GM12875 (cell line): ENCODE measurements at regions not wholly inside any gene's neighbourhood (a gene's known extent, or its start where the extent isn't known, plus 50 kb on each side); places are given as distances from the start of the nearest gene placed in this dataset.

ENCODE experiments used
- H3K4me3 ChIP-seq: one replicate; pipeline ENCODE4 v1.5.1; 2011; ENCODE audit warnings: low read depth, low read length, control low read depth
- TF ChIP-seq, protein P1 (sequence below): IDR thresholded peaks from 2 replicates; pipeline ENCODE4 v1.5.1; 2011; ENCODE audit warnings: low read depth, mild to moderate bottlenecking, control low read depth, inconsistent platforms, low read length, moderate library complexity, borderline replicate concordance; ENCODE audit not compliant: insufficient read depth

DNA sequence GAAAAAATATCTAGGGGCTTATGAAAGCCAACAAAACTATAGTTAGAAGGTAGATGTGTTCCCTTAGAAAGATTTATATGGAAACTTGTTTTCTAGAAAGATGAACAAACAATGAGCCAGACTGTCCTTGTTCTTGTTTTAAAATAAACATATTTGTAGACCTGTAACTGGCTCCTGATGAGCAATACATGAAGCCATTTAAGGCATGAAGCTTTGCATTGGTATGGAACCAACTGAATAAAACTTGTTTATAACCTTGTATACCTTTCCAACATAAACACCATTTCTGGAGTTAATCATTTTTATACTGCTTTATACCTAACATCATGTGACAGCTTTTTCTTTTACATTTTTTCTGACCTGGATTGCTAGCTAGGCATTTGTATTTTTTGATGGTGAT is 247.8 kb downstream of the PRL start:
- H3K4me3 ChIP-seq: no peak overlapping the region
- TF ChIP-seq, protein P1, sequence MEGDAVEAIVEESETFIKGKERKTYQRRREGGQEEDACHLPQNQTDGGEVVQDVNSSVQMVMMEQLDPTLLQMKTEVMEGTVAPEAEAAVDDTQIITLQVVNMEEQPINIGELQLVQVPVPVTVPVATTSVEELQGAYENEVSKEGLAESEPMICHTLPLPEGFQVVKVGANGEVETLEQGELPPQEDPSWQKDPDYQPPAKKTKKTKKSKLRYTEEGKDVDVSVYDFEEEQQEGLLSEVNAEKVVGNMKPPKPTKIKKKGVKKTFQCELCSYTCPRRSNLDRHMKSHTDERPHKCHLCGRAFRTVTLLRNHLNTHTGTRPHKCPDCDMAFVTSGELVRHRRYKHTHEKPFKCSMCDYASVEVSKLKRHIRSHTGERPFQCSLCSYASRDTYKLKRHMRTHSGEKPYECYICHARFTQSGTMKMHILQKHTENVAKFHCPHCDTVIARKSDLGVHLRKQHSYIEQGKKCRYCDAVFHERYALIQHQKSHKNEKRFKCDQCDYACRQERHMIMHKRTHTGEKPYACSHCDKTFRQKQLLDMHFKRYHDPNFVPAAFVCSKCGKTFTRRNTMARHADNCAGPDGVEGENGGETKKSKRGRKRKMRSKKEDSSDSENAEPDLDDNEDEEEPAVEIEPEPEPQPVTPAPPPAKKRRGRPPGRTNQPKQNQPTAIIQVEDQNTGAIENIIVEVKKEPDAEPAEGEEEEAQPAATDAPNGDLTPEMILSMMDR: no peak

DNA sequence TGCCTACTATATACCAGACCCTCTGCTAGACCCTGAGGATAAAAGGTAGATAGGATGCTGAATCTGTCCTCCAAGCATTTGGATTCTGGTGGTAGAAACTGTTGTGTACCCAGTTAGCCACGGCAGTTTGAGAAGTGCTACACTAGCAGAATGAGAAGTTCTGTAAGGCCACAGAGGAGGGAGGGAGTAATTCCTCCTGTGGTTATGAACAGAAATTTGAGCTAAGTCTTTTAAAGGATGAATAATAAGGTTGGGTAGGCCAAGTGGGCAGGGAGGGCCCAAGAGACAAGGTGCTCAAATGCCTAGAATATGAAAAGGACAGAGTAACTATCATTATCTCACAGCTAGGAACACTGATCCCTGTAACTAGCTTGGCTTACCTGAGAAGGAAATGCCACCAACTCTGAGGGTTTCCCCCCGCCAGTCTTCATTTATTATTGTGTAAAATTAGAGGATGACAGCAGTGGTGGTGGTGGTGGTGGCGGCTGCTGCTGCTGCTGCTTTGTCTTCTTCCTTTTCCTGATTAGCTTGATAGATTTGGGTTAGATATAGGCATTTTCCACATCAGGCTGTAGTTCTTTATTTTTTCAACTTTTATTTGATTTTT is 243.3 kb downstream of the PRL start:
- H3K4me3 ChIP-seq: no peak overlapping the region
- TF ChIP-seq, protein P1: no peak

DNA sequence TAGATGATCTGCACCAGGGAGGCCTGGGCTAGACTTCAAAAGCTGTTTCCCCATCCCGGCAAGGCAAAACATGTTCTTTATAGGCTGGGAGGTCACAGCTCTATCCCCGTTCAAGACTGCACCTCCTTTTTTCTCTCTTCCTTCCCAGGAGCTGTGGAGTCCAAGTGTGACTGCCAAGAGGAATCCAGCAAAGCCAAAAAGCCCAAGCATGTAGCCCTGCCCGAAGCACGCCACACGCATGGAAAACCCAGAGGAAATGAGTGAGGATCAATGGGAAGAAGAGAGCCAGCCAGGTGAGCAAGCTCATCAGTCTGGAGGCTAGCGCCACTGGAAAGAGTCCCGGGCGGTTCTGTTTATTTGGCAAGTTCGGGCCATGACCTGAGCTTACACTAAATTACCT is 240.4 kb downstream of the PRL start:
- TF ChIP-seq, protein P1: no peak
- no peak overlapping the region for H3K4me3 ChIP-seq

DNA sequence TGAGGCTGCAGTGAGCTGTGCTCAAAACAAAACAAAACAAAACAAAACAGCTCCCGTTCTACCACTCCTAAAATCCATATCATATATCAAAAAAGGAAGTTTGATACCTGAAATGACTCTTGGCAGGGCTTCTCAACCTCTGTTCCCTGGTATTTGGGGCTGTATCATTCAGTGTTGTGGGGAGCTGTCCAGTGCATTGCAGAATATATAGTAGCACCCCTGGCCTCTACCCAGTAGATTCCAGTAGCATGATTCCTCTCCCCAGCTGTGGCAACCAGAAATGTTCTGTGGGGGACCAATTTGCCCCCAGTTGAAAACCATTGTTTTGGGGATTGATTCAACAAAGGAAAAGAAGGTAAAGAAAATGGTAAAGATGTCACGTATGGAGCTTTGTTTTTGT is 238.9 kb downstream of the PRL start:
- TF ChIP-seq, protein P1: no peak

DNA sequence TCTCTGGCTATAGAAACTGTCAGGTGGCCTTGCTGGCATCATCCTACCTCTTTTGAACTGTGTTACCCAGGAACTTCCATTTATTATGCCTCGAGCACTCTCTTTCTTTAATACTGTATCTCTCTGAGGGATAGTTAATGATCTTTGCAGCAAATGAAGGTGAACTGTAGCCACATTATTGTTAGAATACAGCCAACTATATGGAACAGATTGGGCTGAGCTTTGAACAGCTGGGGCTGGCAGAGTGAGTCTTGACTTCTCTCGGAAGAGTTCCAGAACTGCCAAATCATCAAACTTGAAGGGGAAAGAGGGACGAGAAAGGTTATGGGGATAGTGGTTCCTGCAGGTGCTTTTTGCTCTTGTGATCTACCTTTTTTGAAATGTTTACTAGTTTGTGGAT is 237.7 kb downstream of the PRL start:
- TF ChIP-seq, protein P1: no peak
- H3K4me3 ChIP-seq: no peak overlapping the region

More for the DNA sequence above, 238.9 kb downstream of the PRL start:
- H3K4me3 ChIP-seq: no peak overlapping the region

DNA sequence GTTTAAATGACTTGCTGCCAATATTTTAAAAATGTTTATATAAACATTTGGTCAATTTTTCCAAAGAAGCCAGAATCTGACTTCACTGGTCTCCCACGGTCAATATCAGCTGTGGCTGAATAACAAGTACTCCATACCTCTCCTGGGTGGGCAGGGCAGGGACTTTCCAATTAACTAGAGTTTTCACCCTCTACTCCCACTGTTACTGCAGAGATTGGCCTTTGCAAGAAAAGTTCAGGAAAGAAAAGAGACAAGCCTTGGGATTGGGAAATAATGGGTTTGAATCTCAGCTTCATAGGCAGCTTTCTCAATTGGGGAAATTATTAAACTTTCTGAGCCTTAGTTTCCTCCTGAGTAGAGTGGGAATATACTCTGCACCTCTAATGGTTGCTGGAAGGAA is 236.9 kb downstream of the PRL start:
- TF ChIP-seq, protein P1: no peak
- H3K4me3 ChIP-seq: no peak overlapping the region

DNA sequence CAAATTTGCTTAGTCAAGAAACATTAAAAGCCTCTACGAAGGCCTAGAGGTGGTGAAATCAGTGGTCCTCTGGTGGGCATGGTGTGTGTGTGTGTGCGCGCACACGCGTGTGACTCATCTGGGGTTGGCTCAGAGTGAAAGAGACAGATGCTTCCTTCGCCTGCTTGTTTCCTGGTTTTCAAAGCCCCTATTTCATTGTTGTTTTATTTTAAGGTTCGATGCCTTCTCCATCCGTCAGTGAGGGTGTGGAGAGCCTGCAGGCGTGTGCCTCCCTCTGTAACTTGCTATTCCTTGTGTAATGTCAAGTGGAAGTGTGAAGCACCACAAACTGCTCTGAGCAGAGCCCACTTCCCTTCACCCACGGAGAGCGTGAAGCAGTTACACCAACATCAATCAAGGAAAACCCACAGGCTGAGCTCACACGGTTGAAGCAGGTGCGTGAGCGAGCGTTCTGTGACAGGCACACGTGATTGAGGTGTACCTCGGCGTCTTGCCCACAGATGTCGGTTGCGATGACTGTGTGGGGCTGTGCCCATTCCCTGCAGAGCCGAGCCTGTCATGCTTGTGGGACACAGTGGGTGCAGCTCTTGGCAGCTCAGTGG is 233.9 kb downstream of the PRL start:
- TF ChIP-seq, protein P1: no peak
- H3K4me3 ChIP-seq: no peak overlapping the region
